K562 (cell line): ENCODE measurements at regions not wholly inside any gene's neighbourhood (a gene's known extent, or its start where the extent isn't known, plus 50 kb on each side); places are given as distances from the start of the nearest gene placed in this dataset.

Experiments
- CTCF ChIP-seq, 3 experiments: IDR thresholded peaks in 2 of 3; conservative IDR thresholded peaks in 1 of 3; 2 replicates each; pipeline ENCODE4 v1.5.1; 2011 to 2012; ENCODE audit warnings: low read length in 3 of 3, mild to moderate bottlenecking in 3 of 3, control low read depth in 2 of 3, improper control_type of control experiment in 1 of 3, inconsistent platforms in 1 of 3, low read depth in 1 of 3, mixed read lengths in 1 of 3, moderate library complexity in 1 of 3; ENCODE audit not compliant: insufficient read depth in 2 of 3
- GTF2F1 ChIP-seq: IDR thresholded peaks from 2 replicates; pipeline ENCODE4 v1.6.1; 2011; ENCODE audit warnings: low read depth, low read length, improper control_type of control experiment
- JUN ChIP-seq, 2 experiments: sonication (generic) in 1 of 2; formaldehyde crosslinking in 1 of 2; IDR thresholded peaks; 2 replicates each; pipeline versions ENCODE4 v1.6.1 to v1.8.0; 2012 to 2022; ENCODE audit warnings: borderline replicate concordance in 2 of 2, mild to moderate bottlenecking in 2 of 2, improper control_type of control experiment in 1 of 2, low read depth in 1 of 2, low read length in 1 of 2, missing genetic modification reagents in 1 of 2
- MAX ChIP-seq: sonication (generic); formaldehyde crosslinking; IDR thresholded peaks from 2 replicates; pipeline ENCODE4 v1.9.0; 2022; ENCODE audit warnings: mild to moderate bottlenecking, missing genetic modification reagents
- NCOA4 ChIP-seq: fragments of 450-650 bp; IDR thresholded peaks from 2 replicates; pipeline ENCODE4 v1.6.1; 2018; ENCODE audit warnings: mild to moderate bottlenecking; ENCODE audit not compliant: partially characterized antibody
- PHF20 ChIP-seq: fragments of 450-650 bp; IDR thresholded peaks from 2 replicates; pipeline ENCODE4 v1.6.1; 2018; ENCODE audit not compliant: partially characterized antibody
- PRPF4 ChIP-seq: fragments of 200-400 bp; formaldehyde crosslinking; IDR thresholded peaks from one replicate; pipeline ENCODE4 v1.6.1; 2017; ENCODE audit warnings: low read length, low read depth, mild to moderate bottlenecking; ENCODE audit not compliant: insufficient read depth, poor library complexity, severe bottlenecking
- RBM25 ChIP-seq: fragments of 200-400 bp; formaldehyde crosslinking; IDR thresholded peaks from 2 replicates; pipeline ENCODE4 v1.6.1; 2018; ENCODE audit warnings: low read length, low read depth, moderate library complexity; ENCODE audit not compliant: severe bottlenecking
- ZBTB7A ChIP-seq: IDR thresholded peaks from 2 replicates; pipeline ENCODE4 v1.6.1; 2011; ENCODE audit warnings: low read depth, mild to moderate bottlenecking, low read length, moderate library complexity, borderline replicate concordance; ENCODE audit not compliant: control insufficient read depth
- ZNF253 ChIP-seq: fragments of 250-450 bp; sonication (Bioruptor Pico); conservative IDR thresholded peaks from 2 replicates; pipeline ENCODE4 v1.6.1; 2021; ENCODE audit warnings: mild to moderate bottlenecking
- TF ChIP-seq, protein P1 (sequence below): fragments of 250-450 bp; sonication (Bioruptor Pico); IDR thresholded peaks from 2 replicates; pipeline ENCODE4 v1.5.1; 2021; ENCODE audit warnings: mild to moderate bottlenecking
- TF ChIP-seq, protein P2 (sequence below): sonication (generic); formaldehyde crosslinking; IDR thresholded peaks from 2 replicates; pipeline ENCODE4 v1.9.0; 2022; ENCODE audit warnings: mild to moderate bottlenecking, missing genetic modification reagents
- TF ChIP-seq, protein P3 (sequence below), 2 experiments: IDR thresholded peaks; 2 replicates each; pipeline ENCODE4 v1.6.1; 2011; ENCODE audit warnings: borderline replicate concordance in 1 of 2, control low read depth in 1 of 2, low read depth in 1 of 2, low read length in 1 of 2, mild to moderate bottlenecking in 1 of 2, mixed read lengths in 1 of 2, moderate library complexity in 1 of 2; ENCODE audit not compliant: insufficient read depth in 1 of 2, insufficient read length in 1 of 2, poor library complexity in 1 of 2, severe bottlenecking in 1 of 2; ENCODE audit errors: extremely low read depth in 1 of 2

- TF ChIP-seq ZNF253 (CRISPR knock-in tag) (no peak), ZBTB7A (no peak), GTF2F1 (no peak), MAX (CRISPR knock-in tag) (no peak), RBM25 (no peak), CTCF (IDR thresholded peaks at IDR 0.05 in 2 of 3, conservative IDR thresholded peaks at IDR 0.05 in 1 of 3; ENCODE audit: insufficient read depth in 2 of 3, low read depth in 1 of 3, low read length in 3 of 3) (no peak), PHF20 (no peak), NCOA4 (no peak), JUN (IDR thresholded peaks at IDR 0.05; ENCODE audit: borderline replicate concordance, low read depth, low read length) (no peak), JUN (CRISPR knock-in tag; IDR thresholded peaks at IDR 0.05; ENCODE audit: borderline replicate concordance) (no peak), PRPF4 (no peak)
- TF ChIP-seq, protein P1, sequence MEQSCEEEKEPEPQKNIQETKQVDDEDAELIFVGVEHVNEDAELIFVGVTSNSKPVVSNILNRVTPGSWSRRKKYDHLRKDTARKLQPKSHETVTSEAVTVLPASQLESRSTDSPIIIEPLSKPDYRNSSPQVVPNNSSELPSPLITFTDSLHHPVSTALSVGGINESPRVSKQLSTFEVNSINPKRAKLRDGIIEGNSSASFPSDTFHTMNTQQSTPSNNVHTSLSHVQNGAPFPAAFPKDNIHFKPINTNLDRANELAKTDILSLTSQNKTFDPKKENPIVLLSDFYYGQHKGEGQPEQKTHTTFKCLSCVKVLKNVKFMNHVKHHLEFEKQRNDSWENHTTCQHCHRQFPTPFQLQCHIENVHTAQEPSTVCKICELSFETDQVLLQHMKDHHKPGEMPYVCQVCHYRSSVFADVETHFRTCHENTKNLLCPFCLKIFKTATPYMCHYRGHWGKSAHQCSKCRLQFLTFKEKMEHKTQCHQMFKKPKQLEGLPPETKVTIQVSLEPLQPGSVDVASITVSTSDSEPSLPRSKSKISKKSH (CRISPR knock-in tag) = no peak
- TF ChIP-seq, protein P2, sequence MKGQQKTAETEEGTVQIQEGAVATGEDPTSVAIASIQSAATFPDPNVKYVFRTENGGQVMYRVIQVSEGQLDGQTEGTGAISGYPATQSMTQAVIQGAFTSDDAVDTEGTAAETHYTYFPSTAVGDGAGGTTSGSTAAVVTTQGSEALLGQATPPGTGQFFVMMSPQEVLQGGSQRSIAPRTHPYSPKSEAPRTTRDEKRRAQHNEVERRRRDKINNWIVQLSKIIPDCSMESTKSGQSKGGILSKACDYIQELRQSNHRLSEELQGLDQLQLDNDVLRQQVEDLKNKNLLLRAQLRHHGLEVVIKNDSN (CRISPR knock-in tag) = no peak
- TF ChIP-seq, protein P3, sequence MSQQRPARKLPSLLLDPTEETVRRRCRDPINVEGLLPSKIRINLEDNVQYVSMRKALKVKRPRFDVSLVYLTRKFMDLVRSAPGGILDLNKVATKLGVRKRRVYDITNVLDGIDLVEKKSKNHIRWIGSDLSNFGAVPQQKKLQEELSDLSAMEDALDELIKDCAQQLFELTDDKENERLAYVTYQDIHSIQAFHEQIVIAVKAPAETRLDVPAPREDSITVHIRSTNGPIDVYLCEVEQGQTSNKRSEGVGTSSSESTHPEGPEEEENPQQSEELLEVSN (IDR thresholded peaks at IDR 0.05; ENCODE audit: borderline replicate concordance in 1 of 2, extremely low read depth in 1 of 2, insufficient read depth in 1 of 2, insufficient read length in 1 of 2, low read depth in 1 of 2, low read length in 1 of 2, poor library complexity in 1 of 2, severe bottlenecking in 1 of 2) = no peak
Observed at GRCh38 chr5:12837592-12837991, 933.3 kb upstream of the CTNND2 start.
